H1 (cell line): ENCODE measurements at regions not wholly inside any gene's neighbourhood (a gene's known extent, or its start where the extent isn't known, plus 50 kb on each side); places are given as distances from the start of the nearest gene placed in this dataset.

Source experiments
- CTCF ChIA-PET: fragments of 300-600 bp; sonication (Branson Sonifier 250); formaldehyde crosslinking; loops from one replicate; lab custom pipeline; 2021; ENCODE audit not compliant: partially characterized antibody; lab: Charles Lee
- POLR2A ChIA-PET: fragments of 300-600 bp; sonication (Branson Sonifier 250); formaldehyde crosslinking; loops from one replicate; lab custom pipeline; 2021; ENCODE audit warnings: inconsistent platforms; ENCODE audit not compliant: partially characterized antibody; lab: Charles Lee
- DNase-seq, 2 experiments: peaks; one replicate each; pipeline versions ENCODE4 v3.0.0 to v3.0.0-alpha.2; 2010 to 2022; ENCODE audit warnings: low spot score in 2 of 2, low read depth in 1 of 2, mixed read lengths in 1 of 2
- FAIRE-seq: peaks from 2 replicates; lab custom pipeline; 2011; peaks lifted over from hg19 to GRCh38; lab: Jason Lieb, UNC
- H2AFZ ChIP-seq: 2 replicates; pipeline ENCODE4 v1.8.1; 2012; ENCODE audit warnings: low read length, inconsistent platforms
- H2AK5ac ChIP-seq: 2 replicates; pipeline ENCODE4 v1.6.1; 2013; ENCODE audit warnings: low read depth, low read length
- H2BK120ac ChIP-seq: replicated peaks from 2 replicates; pipeline ENCODE3; 2013; ENCODE audit warnings: low read depth, low read length, inconsistent platforms
- H2BK12ac ChIP-seq: 2 replicates; pipeline ENCODE4 v1.6.1; 2013; ENCODE audit warnings: low read depth, low read length
- H2BK15ac ChIP-seq: 2 replicates; pipeline ENCODE4 v1.6.1; 2013; ENCODE audit warnings: low read length
- H2BK20ac ChIP-seq: 2 replicates; pipeline ENCODE4 v1.6.1; 2013; ENCODE audit warnings: low read length
- H2BK5ac ChIP-seq: 2 replicates; pipeline ENCODE4 v1.6.1; 2013; ENCODE audit warnings: low read depth, low read length
- H3K14ac ChIP-seq: 2 replicates; pipeline ENCODE4 v1.6.1; 2013; ENCODE audit warnings: inconsistent platforms; ENCODE audit not compliant: insufficient read length
- H3K18ac ChIP-seq: 2 replicates; pipeline ENCODE4 v1.6.1; 2013; ENCODE audit warnings: low read length; ENCODE audit errors: extremely low read depth
- H3K23ac ChIP-seq: 2 replicates; pipeline ENCODE4 v1.6.1; 2013; ENCODE audit warnings: inconsistent platforms; ENCODE audit not compliant: insufficient read length
- H3K23me2 ChIP-seq: 2 replicates; pipeline ENCODE4 v1.6.1; 2013; ENCODE audit warnings: low read depth, low read length
- H3K27ac ChIP-seq: 2 replicates; pipeline ENCODE4 v1.6.1; 2011; ENCODE audit warnings: low read depth, low read length, inconsistent platforms
- H3K27me3 ChIP-seq, 4 experiments: replicated peaks in 1 of 4; 1 replicate in 1 of 4; 2 replicates in 3 of 4; pipeline versions ENCODE4 v1.6.1 to v1.8.1; 2011 to 2013; ENCODE audit warnings: low read length in 3 of 4, mild to moderate bottlenecking in 3 of 4, inconsistent platforms in 2 of 4, mixed read lengths in 2 of 4, moderate library complexity in 1 of 4; ENCODE audit not compliant: control insufficient read depth in 3 of 4, insufficient read depth in 3 of 4; ENCODE audit errors: extremely low read depth in 1 of 4
- H3K36me3 ChIP-seq, 4 experiments: 2 replicates each; pipeline versions ENCODE4 v1.6.1 to v1.8.1; 2011 to 2013; ENCODE audit warnings: mild to moderate bottlenecking in 4 of 4, low read length in 3 of 4, moderate library complexity in 2 of 4, control low read depth in 1 of 4, inconsistent platforms in 1 of 4; ENCODE audit not compliant: insufficient read depth in 4 of 4, control insufficient read depth in 2 of 4
- H3K4ac ChIP-seq: replicated peaks from 2 replicates; pipeline ENCODE3; 2013; ENCODE audit warnings: low read length, low read depth, mixed read lengths, inconsistent platforms; ENCODE audit not compliant: insufficient read length
- H3K4me1 ChIP-seq, 4 experiments: replicated peaks in 1 of 4; 1 replicate in 1 of 4; 2 replicates in 3 of 4; pipeline versions ENCODE4 v1.6.1 to v1.8.1; 2011 to 2013; ENCODE audit warnings: low read length in 3 of 4, inconsistent platforms in 2 of 4, mixed read lengths in 1 of 4; ENCODE audit not compliant: insufficient read depth in 4 of 4, control insufficient read depth in 3 of 4
- H3K4me2 ChIP-seq, 2 experiments: 2 replicates each; pipeline versions ENCODE4 v1.6.1 to v1.8.1; 2011 to 2013; ENCODE audit warnings: low read depth in 2 of 2, low read length in 2 of 2, control low read depth in 1 of 2, inconsistent platforms in 1 of 2, mild to moderate bottlenecking in 1 of 2; ENCODE audit not compliant: insufficient read depth in 1 of 2
- H3K4me3 ChIP-seq, 4 experiments: fragments of 200-600, 300-600 bp in 1 of 4; sonication (generic), shearing (Covaris generic), sonication (Bioruptor Twin) in 1 of 4; 2 replicates each; pipeline versions ENCODE4 v1.5.1 to v1.8.1; 2011 to 2016; ENCODE audit warnings: low read length in 4 of 4, low read depth in 3 of 4, control low read depth in 2 of 4, inconsistent platforms in 2 of 4, mild to moderate bottlenecking in 2 of 4, mixed read lengths in 1 of 4, moderate library complexity in 1 of 4; ENCODE audit not compliant: insufficient read depth in 2 of 4; ENCODE audit errors: extremely low read depth in 1 of 4
- H3K56ac ChIP-seq: replicated peaks from 2 replicates; pipeline ENCODE3; 2013; ENCODE audit warnings: low read depth, mild to moderate bottlenecking, mixed read lengths, low read length, inconsistent platforms; ENCODE audit not compliant: insufficient read length
- H3K79me1 ChIP-seq: 2 replicates; pipeline ENCODE4 v1.6.1; 2013; ENCODE audit warnings: low read depth, low read length, control low read depth
- H3K79me2 ChIP-seq, 2 experiments: 2 replicates each; pipeline versions ENCODE4 v1.6.1 to v1.8.1; 2012 to 2013; ENCODE audit warnings: low read length in 2 of 2, mild to moderate bottlenecking in 2 of 2, inconsistent platforms in 1 of 2; ENCODE audit not compliant: insufficient read depth in 2 of 2, control insufficient read depth in 1 of 2
- H3K9ac ChIP-seq, 4 experiments: replicated peaks in 1 of 4; 1 replicate in 1 of 4; 2 replicates in 3 of 4; pipeline versions ENCODE4 v1.6.1 to v1.8.1; 2011 to 2013; ENCODE audit warnings: low read depth in 3 of 4, low read length in 3 of 4, control low read depth in 2 of 4, mild to moderate bottlenecking in 2 of 4, moderate library complexity in 2 of 4, inconsistent platforms in 1 of 4; ENCODE audit errors: extremely low read depth in 1 of 4
- H3K9me3 ChIP-seq, 2 experiments: 2 replicates each; pipeline versions ENCODE4 v1.6.1 to v1.8.1; 2012 to 2013; ENCODE audit warnings: mild to moderate bottlenecking in 2 of 2, moderate library complexity in 2 of 2, control low read depth in 1 of 2, inconsistent platforms in 1 of 2, low read depth in 1 of 2, low read length in 1 of 2, mixed read lengths in 1 of 2; ENCODE audit not compliant: insufficient read depth in 2 of 2
- H4K20me1 ChIP-seq, 2 experiments: replicated peaks in 1 of 2; 2 replicates each; pipeline versions ENCODE3 to v1.8.1; 2011 to 2013; ENCODE audit warnings: inconsistent platforms in 2 of 2, low read length in 2 of 2, mild to moderate bottlenecking in 1 of 2; ENCODE audit not compliant: insufficient read depth in 2 of 2, control insufficient read depth in 1 of 2
- H4K5ac ChIP-seq: 2 replicates; pipeline ENCODE4 v1.6.1; 2013; ENCODE audit warnings: low read length, low read depth, mixed read lengths, inconsistent platforms; ENCODE audit not compliant: insufficient read length
- H4K8ac ChIP-seq: 2 replicates; pipeline ENCODE4 v1.8.0; 2013; ENCODE audit warnings: mild to moderate bottlenecking, moderate library complexity, low read length, inconsistent platforms; ENCODE audit not compliant: insufficient read depth; ENCODE audit errors: extremely low read depth
- H4K91ac ChIP-seq: replicated peaks from 2 replicates; pipeline ENCODE3; 2013; ENCODE audit warnings: low read length, mixed read lengths, inconsistent platforms; ENCODE audit not compliant: insufficient read length
- FOSL1 ChIP-seq: IDR thresholded peaks from 2 replicates; pipeline ENCODE4 v1.6.1; 2011; ENCODE audit warnings: mild to moderate bottlenecking, low read depth, low read length, moderate library complexity; ENCODE audit not compliant: insufficient read depth
- JUN ChIP-seq: IDR thresholded peaks from 2 replicates; pipeline ENCODE4 v1.6.1; 2011; ENCODE audit warnings: low read depth, mild to moderate bottlenecking, improper control_type of control experiment, low read length
- KDM4A ChIP-seq: IDR thresholded peaks from one replicate; pipeline ENCODE4 v1.7.1; 2012; ENCODE audit warnings: low read depth, mild to moderate bottlenecking, moderate library complexity, low read length, inconsistent platforms; ENCODE audit not compliant: severe bottlenecking
- RFX5 ChIP-seq: IDR thresholded peaks from 2 replicates; pipeline ENCODE4 v1.6.1; 2011; ENCODE audit warnings: low read depth, low read length, improper control_type of control experiment, borderline replicate concordance
- WGBS, 2 experiments: shearing (Covaris generic) in 1 of 2; methylation state at CpG; one replicate each; pipeline versions ENCODE4 v1.1.6 to v1.1.7; 2013 to 2015; ENCODE audit warnings: low lambda C conversion rate in 2 of 2, mixed read lengths in 2 of 2, inconsistent platforms in 1 of 2, low coverage in 1 of 2, missing lambda C conversion rate in 1 of 2; ENCODE audit not compliant: insufficient replicate concordance in 2 of 2, insufficient coverage in 1 of 2, insufficient read length in 1 of 2; ENCODE audit errors: extremely low coverage in 1 of 2, missing lambda C conversion rate in 1 of 2; 5-methylcytosine and 5-hydroxymethylcytosine counted together

DNA sequence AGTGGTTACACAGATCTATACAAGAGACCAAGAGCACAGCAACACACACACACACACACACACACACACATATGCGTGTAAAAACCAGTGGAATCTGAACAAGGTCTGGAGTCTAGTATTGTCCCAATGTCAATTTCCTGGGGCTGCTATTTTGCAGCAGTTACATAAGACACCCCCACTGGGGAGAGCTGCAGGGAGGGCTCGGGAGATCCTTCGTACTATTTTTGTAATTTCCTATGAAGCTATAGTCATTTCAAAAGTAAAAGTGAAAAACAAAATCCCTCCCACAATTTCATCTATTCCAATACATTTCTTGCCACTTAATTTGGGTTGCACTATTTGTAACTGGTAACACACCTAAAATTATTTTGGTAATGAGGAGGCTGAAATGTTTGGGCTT is 68.5 kb downstream of the C16orf95 start:
- Histone ChIP-seq H2AFZ (no peak overlapping the region), H3K9me3 (no peaks in the 10 kb centered on the region), H3K4ac (no peak overlapping the region), H2BK12ac (no peak overlapping the region), H3K4me2 (no peak overlapping the region), H3K14ac (no peak overlapping the region), H3K4me1 (peaks cover 3 to 5% (median 4%) of the 10 kb centered on the region in 4 experiments; a peak in 5 of 7 replicates), H2AK5ac (no peak overlapping the region), H3K79me1 (no peaks in the 10 kb centered on the region), H3K79me2 (no peaks in the 10 kb centered on the region), H3K23me2 (no peaks in the 10 kb centered on the region; the same call in 1 of the 2 replicates), H2BK20ac (no peak overlapping the region), H3K18ac (no peak overlapping the region), H2BK5ac (no peak overlapping the region), H4K5ac (no peak overlapping the region)
- WGBS, 2 experiments, result 95% methylated on average over 3 of the region's 3 CpGs; no CpG with 5 or more reads in 1 of the 2 experiments
- TF ChIP-seq KDM4A (no peak), FOSL1 (no peak), JUN (no peak), RFX5 (no peak)
- TF ChIP-seq, all 59 proteins: peak for 0
- Histone ChIP-seq H2BK120ac (no peak overlapping the region), H4K8ac (no peak overlapping the region), H2BK15ac (no peak overlapping the region), H4K20me1 (no peaks in the 10 kb centered on the region), H3K36me3 (no peaks in the 10 kb centered on the region), H3K4me3 (no peak overlapping the region), H3K56ac (no peak overlapping the region), H3K9ac (no peak overlapping the region), H3K23ac (no peak overlapping the region), H4K91ac (no peak overlapping the region), H3K27ac (no peak overlapping the region), H3K27me3 (no peaks in the 10 kb centered on the region; a peak in 1 of 7 replicates)
- FAIRE-seq (no peak), DNase-seq (no peak)
- POLR2A ChIA-PET, result no interaction called here
- CTCF ChIA-PET, result interaction anchor here (1.0 to 1.8 kb wide), 2 partner anchors 14 to 46 kb away, joined by 5 read pairs; no protein-coding TSS in a partner anchor
